GM23248 (cell line): ENCODE measurements at regions not wholly inside any gene's neighbourhood (a gene's known extent, or its start where the extent isn't known, plus 50 kb on each side); places are given as distances from the start of the nearest gene placed in this dataset.

Experiments
- DNase-seq: peaks from one replicate; pipeline ENCODE4 v3.0.0-alpha.2; 2015
- H2AFZ ChIP-seq: fragments of 200-600 bp; sonication (generic); 2 replicates; pipeline ENCODE4 v1.6.1; 2016; ENCODE audit warnings: antibody characterized with exemption
- H3F3A ChIP-seq: fragments of 200-600 bp; sonication (generic); 2 replicates; pipeline ENCODE4 v1.6.1; 2016; ENCODE audit warnings: mild to moderate bottlenecking, antibody characterized with exemption, mixed run types; ENCODE audit not compliant: insufficient read depth
- H3K27ac ChIP-seq: fragments of 200-600 bp; sonication (generic); 2 replicates; pipeline ENCODE4 v1.5.1; 2016; ENCODE audit warnings: mild to moderate bottlenecking
- H3K27me3 ChIP-seq: fragments of 200-600 bp; sonication (generic); replicated peaks from 2 replicates; pipeline ENCODE4 v1.6.1; 2016; ENCODE audit warnings: mild to moderate bottlenecking; ENCODE audit not compliant: insufficient read depth
- H3K36me3 ChIP-seq: fragments of 200-600 bp; sonication (generic); 2 replicates; pipeline ENCODE4 v1.6.1; 2016; ENCODE audit warnings: low read depth, mild to moderate bottlenecking
- H3K4me1 ChIP-seq: fragments of 200-600 bp; sonication (generic); 2 replicates; pipeline ENCODE4 v1.6.1; 2016; ENCODE audit warnings: mild to moderate bottlenecking; ENCODE audit not compliant: insufficient read depth
- H3K4me2 ChIP-seq: fragments of 200-600 bp; sonication (generic); one replicate; pipeline ENCODE4 v1.6.1; 2016; ENCODE audit warnings: mild to moderate bottlenecking; ENCODE audit not compliant: unreplicated experiment
- H3K4me3 ChIP-seq: fragments of 200-600 bp; sonication (generic); 2 replicates; pipeline ENCODE4 v1.5.1; 2016; ENCODE audit warnings: mild to moderate bottlenecking
- H3K79me2 ChIP-seq: fragments of 200-600 bp; sonication (generic); 2 replicates; pipeline ENCODE4 v1.6.1; 2016; ENCODE audit warnings: mild to moderate bottlenecking; ENCODE audit not compliant: insufficient read depth
- H3K9ac ChIP-seq: fragments of 200-600 bp; sonication (generic); 2 replicates; pipeline ENCODE4 v1.6.1; 2016; ENCODE audit warnings: mild to moderate bottlenecking
- H3K9me2 ChIP-seq: fragments of 200-600 bp; sonication (generic); 2 replicates; pipeline ENCODE4 v1.6.1; 2016; ENCODE audit warnings: mixed run types, mild to moderate bottlenecking, moderate library complexity; ENCODE audit not compliant: insufficient read depth
- H3K9me3 ChIP-seq: fragments of 200-600 bp; sonication (generic); one replicate; pipeline ENCODE4 v1.6.1; 2017; ENCODE audit warnings: low read depth
- H4K20me1 ChIP-seq: fragments of 200-600 bp; sonication (generic); 2 replicates; pipeline ENCODE4 v1.6.0; 2016; ENCODE audit not compliant: insufficient read depth
- EZH2 ChIP-seq: fragments of 200-600 bp; sonication (generic); IDR thresholded peaks from 2 replicates; pipeline ENCODE4 v1.6.1; 2018; ENCODE audit warnings: antibody characterized with exemption, mild to moderate bottlenecking; ENCODE audit not compliant: insufficient read depth, poor library complexity, severe bottlenecking
- EZH2phosphoT487 ChIP-seq: fragments of 200-600 bp; sonication (generic); IDR thresholded peaks from 2 replicates; pipeline ENCODE4 v1.6.1; 2018; ENCODE audit warnings: antibody characterized with exemption, moderate library complexity, mild to moderate bottlenecking, low read depth; ENCODE audit not compliant: insufficient read depth
- WGBS, 2 experiments: methylation state at CpG; one replicate each; pipeline ENCODE4 v1.1.6; 2015 to 2017; ENCODE audit warnings: low lambda C conversion rate in 2 of 2, low coverage in 1 of 2; ENCODE audit errors: missing lambda C conversion rate in 2 of 2; 5-methylcytosine and 5-hydroxymethylcytosine counted together
- in situ Hi-C: fragments of 300-500 bp; cut with MboI; formaldehyde crosslinking; loops from 2 replicates; pipeline ENCODE4 v1.15.0; 2020

DNA sequence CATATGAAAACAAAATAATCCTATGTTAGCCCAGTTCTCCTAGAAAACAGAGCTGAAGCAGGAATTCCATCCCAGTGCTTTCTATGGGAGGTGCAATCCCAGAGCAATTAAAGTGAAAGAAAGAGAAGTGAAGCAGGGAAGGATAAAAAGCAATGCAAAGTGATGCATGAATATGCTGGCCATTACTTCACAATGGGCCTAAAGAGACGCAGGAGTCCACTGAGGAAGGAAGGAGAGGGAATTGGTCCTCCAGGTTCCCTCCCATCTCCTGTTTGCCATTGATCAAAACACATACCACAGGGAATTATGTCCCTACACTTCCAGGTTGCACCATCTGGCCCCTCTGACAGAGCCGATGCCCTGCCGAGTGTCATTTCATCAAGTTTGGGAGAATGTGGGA is 392.2 kb upstream of the NFE2L3 start:
- Histone ChIP-seq H3K4me1 (no peaks in the 10 kb centered on the region), H3K79me2 (no peaks in the 10 kb centered on the region), H4K20me1 (no peaks in the 10 kb centered on the region), H3K9me3 (no peaks in the 10 kb centered on the region), H3K9me2 (no peaks in the 10 kb centered on the region), H3K27me3 (0 out of 2 replicates have a peak, but pooled peaks cover 6% of the 10 kb centered on the region), H3K4me3 (no peak overlapping the region), H3F3A (no peaks in the 10 kb centered on the region), H3K9ac (no peak overlapping the region), H3K27ac (no peak overlapping the region), H2AFZ (no peak overlapping the region), H3K4me2 (no peak overlapping the region), H3K36me3 (no peaks in the 10 kb centered on the region)
- in situ Hi-C loops = no loop called here
- no peak for TF ChIP-seq EZH2phosphoT487
- no peak for TF ChIP-seq EZH2
- no peak for DNase-seq
- 76 to 79% methylated on average over 3 of the region's 3 CpGs for WGBS, 2 experiments

DNA sequence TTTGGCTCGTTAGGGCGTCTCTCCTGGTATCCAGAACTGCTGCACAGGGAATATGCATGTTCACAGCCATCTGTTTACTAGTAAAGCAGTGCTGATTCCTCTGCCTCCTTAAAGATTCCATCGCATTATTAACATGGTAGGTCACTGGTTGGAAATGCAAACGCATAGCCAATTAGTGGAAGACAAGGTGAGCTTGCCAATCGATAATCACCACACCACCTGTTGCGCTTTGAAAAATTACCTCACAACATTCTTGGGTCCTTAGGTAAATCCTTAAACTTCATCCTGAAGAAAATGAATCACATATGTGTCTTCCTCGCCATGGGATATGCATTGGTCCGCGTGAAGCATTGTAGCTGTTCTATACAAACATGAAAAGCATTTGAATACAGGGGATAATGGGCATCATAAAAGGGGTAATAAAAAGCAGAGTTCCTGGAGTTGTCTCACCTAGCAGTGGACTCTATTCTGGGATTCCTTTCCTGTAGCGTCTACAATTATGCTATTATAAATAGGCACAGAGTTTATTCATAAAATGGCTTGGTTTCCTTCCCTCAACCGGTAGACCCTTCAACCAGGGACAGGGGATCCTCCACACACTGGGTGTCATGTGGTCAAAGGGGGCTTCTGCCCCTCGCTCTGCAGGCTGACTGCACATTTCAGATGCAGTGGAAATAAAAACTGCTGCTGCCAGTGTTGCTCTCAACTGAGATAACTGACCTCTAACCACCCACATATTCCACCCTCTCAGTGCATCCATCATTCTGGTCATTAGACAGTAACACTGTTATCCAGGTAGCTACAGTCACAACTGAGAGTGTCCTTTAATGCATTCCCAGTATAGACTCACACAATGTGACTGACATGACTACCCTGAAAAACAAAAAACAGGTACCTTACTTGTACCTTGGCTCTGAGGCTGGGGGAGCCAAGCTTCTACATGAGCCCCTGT is 389.2 kb upstream of the NFE2L3 start:
- H3K36me3 ChIP-seq = no peaks in the 10 kb centered on the region
- no peak overlapping the region for H3K4me2 ChIP-seq
- H3K9me3 ChIP-seq = no peaks in the 10 kb centered on the region
- H3K9me2 ChIP-seq = no peaks in the 10 kb centered on the region
- DNase-seq = no peak
- no peaks in the 10 kb centered on the region for H3K4me1 ChIP-seq
- H3K79me2 ChIP-seq = no peaks in the 10 kb centered on the region
- no peaks in the 10 kb centered on the region; the same call in 1 of the 2 replicates for H3K27me3 ChIP-seq
- H4K20me1 ChIP-seq = no peaks in the 10 kb centered on the region
- no peaks in the 10 kb centered on the region for H3F3A ChIP-seq
- no peak overlapping the region for H3K9ac ChIP-seq
- in situ Hi-C loops = no loop called here
- WGBS, 2 experiments = 45 to 47% methylated on average over 12 of the region's 12 CpGs
- no peak overlapping the region for H3K27ac ChIP-seq
- TF ChIP-seq EZH2 = no peak
- no peak for TF ChIP-seq EZH2phosphoT487
- no peak overlapping the region for H3K4me3 ChIP-seq
- no peak overlapping the region for H2AFZ ChIP-seq

DNA sequence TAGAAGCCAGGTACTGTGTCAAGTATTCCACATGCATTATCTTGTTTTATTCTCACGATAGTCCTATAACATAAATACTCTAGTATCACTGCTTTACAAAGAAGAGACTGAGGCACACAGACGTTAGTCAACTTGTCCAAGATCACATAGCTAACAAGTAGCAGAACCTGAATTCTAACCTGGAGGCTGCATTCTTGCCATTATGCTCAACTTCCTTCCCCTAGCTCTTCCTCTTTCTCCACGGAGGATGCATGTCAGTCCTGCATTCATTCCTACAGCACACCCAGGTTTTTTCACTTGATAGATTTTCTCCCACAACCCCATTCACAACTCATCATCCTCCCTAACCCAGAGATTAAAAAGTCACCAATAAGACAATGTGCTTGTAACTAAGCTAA is 388.5 kb upstream of the NFE2L3 start:
- H3K27ac ChIP-seq = no peak overlapping the region
- in situ Hi-C loops = no loop called here
- no peak overlapping the region for H3K4me2 ChIP-seq
- no peak overlapping the region for H3K4me3 ChIP-seq
- H3K9me2 ChIP-seq = no peaks in the 10 kb centered on the region
- H3K9ac ChIP-seq = no peak overlapping the region
- DNase-seq = no peak
- TF ChIP-seq EZH2 (no peak), EZH2phosphoT487 (no peak)
- no peaks in the 10 kb centered on the region for H3K79me2 ChIP-seq
- no peaks in the 10 kb centered on the region; the same call in 1 of the 2 replicates for H3K27me3 ChIP-seq
- H3K36me3 ChIP-seq = no peaks in the 10 kb centered on the region
- no peaks in the 10 kb centered on the region for H3K4me1 ChIP-seq
- H3F3A ChIP-seq = no peaks in the 10 kb centered on the region
- 21 to 28% methylated on average over 3 of the region's 3 CpGs for WGBS, 2 experiments
- H2AFZ ChIP-seq = no peak overlapping the region
- H3K9me3 ChIP-seq = no peaks in the 10 kb centered on the region
- no peaks in the 10 kb centered on the region for H4K20me1 ChIP-seq

DNA sequence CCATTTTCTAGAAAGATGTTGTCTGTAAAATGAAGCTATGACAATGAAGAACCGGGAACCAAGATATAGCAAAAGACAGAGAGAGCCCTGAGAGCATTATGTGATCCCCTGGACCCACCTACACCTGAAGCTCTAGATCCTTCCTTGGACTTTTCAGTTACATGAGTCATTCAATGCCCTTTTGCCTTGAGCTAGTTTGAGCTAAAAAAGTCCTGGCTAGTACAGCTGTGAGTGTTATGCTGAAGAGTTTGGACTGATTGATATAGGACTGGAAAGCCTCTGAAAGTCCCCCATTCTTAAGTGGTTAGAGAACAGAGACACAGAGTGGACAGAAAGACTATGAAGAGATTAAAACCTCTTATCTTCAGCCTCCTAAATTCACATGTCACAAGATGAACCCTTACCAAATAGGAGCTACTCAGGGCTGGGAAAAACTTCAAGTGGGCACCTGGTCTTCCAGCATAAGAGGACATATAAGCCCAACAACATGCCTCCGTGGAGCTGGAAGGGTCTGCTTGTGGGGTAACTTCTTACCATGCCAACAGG is 386.8 kb upstream of the NFE2L3 start:
- H3K9ac ChIP-seq = no peak overlapping the region
- H2AFZ ChIP-seq = no peak overlapping the region
- no peaks in the 10 kb centered on the region for H3K4me1 ChIP-seq
- no peaks in the 10 kb centered on the region for H3K9me3 ChIP-seq
- 0 to 9% methylated on average over 2 of the region's 2 CpGs for WGBS, 2 experiments
- no peaks in the 10 kb centered on the region for H3K9me2 ChIP-seq
- H3K27ac ChIP-seq = no peak overlapping the region
- H3K4me3 ChIP-seq = no peak overlapping the region
- H3K27me3 ChIP-seq = no peaks in the 10 kb centered on the region; the same call in 1 of the 2 replicates
- TF ChIP-seq EZH2phosphoT487 (no peak), EZH2 (no peak)
- in situ Hi-C loops = no loop called here
- no peaks in the 10 kb centered on the region for H3K79me2 ChIP-seq
- no peaks in the 10 kb centered on the region for H3K36me3 ChIP-seq
- H3F3A ChIP-seq = no peaks in the 10 kb centered on the region
- no peak for DNase-seq
- H3K4me2 ChIP-seq = no peak overlapping the region
- no peaks in the 10 kb centered on the region for H4K20me1 ChIP-seq
